Right cardiac atrium (tissue), 5 donors: ENCODE measurements at regions not wholly inside any gene's neighbourhood (a gene's known extent, or its start where the extent isn't known, plus 50 kb on each side); places are given as distances from the start of the nearest gene placed in this dataset.
"Not testable (repeated sequence)": the region's sequence is repeated elsewhere in the genome, so short reads cannot be mapped to it uniquely, and the experiment has no call there.

ENCODE experiments used
- ATAC-seq, 2 donors: fragments of 200-7000 bp; cut with Tn5 transposase; one replicate each; pipeline versions ENCODE4 v1.8.0 to v1.9.1; 2020; ENCODE audit warnings: moderate library complexity in 2 of 2, mild to moderate bottlenecking in 1 of 2
- DNase-seq, 3 donors: peaks; one replicate each; pipeline ENCODE4 v3.0.0-alpha.2; 2020
- H3K27ac ChIP-seq: one replicate; pipeline ENCODE4 v1.5.1; 2013; ENCODE audit warnings: mild to moderate bottlenecking, low read length, control low read depth, moderate library complexity
- H3K27me3 ChIP-seq: one replicate; pipeline ENCODE4 v1.6.1; 2013; ENCODE audit not compliant: control insufficient read depth, insufficient read depth
- H3K4me1 ChIP-seq: one replicate; pipeline ENCODE4 v1.6.1; 2013; ENCODE audit warnings: low read length; ENCODE audit not compliant: control insufficient read depth, insufficient read depth
- H3K4me3 ChIP-seq: one replicate; pipeline ENCODE4 v1.5.1; 2013; ENCODE audit warnings: low read length, control low read depth
- H3K9me3 ChIP-seq: one replicate; pipeline ENCODE4 v1.6.1; 2013; ENCODE audit warnings: low read length; ENCODE audit not compliant: control insufficient read depth
- WGBS: extraction: QIAGEN DNeasy Blood & Tissue Kit; methylation state at CpG from one replicate; pipeline ENCODE4 v1.1.7; 2013; 5-methylcytosine and 5-hydroxymethylcytosine counted together
- intact Hi-C, 4 donors: fragments of 100-400 bp; cut with DNase I; formaldehyde crosslinking; loops; one replicate each; pipeline versions ENCODE4 v1.11.0 to v1.14.0; 2022 to 2023
- donor health status: healthy with polysubstance abuse.
- donor health status: DM: no; HTN: yes; CAD: no.
- donor health status: DM: no; HTN: no; CAD: no.
- donor health status: DM: no; HTN: yes; CAD: no; lungs with severe emphysema.
- donor health status: DM: yes; HTN: yes; CAD: no.

GRCh38 chr20:30868271-30868670, 389.2 kb upstream of the DEFB115 start:
- peak in 1 of 3 donors; percentile 27 for DNase-seq
- 78% methylated on average over 12 of the region's 12 CpGs for WGBS
- H3K4me1 ChIP-seq, H3K4me3 ChIP-seq, intact Hi-C loops, H3K9me3 ChIP-seq, H3K27ac ChIP-seq, H3K27me3 ChIP-seq: not testable (repeated sequence)
- ATAC-seq, result peak in 1 of 2 donors; percentile 71

DNA sequence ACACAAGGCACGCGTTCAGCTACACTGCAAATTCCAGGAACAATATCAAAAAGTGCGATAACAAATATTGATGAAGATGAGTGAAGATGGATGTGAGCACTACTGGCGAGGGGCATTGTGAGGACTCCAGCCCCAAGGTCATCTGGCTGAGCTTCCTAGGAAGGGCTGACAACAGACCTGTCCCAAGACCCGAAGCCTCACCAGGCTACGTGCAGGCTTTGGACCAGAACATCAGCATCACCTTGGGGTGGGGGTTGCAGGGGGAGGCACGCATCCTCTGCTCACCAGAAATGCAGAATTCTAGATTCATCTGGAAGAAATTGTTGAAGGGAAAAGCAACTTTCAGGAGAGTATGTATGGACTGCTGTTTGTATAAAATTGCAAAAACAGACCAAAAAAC, 386.3 kb upstream of the DEFB115 start:
- H3K27ac ChIP-seq, H3K27me3 ChIP-seq, H3K4me3 ChIP-seq, intact Hi-C loops, H3K9me3 ChIP-seq, H3K4me1 ChIP-seq, ATAC-seq: not testable (repeated sequence)
- peak in 1 of 3 donors; percentile 24 for DNase-seq
- 68% methylated on average over 7 of the region's 7 CpGs for WGBS

DNA sequence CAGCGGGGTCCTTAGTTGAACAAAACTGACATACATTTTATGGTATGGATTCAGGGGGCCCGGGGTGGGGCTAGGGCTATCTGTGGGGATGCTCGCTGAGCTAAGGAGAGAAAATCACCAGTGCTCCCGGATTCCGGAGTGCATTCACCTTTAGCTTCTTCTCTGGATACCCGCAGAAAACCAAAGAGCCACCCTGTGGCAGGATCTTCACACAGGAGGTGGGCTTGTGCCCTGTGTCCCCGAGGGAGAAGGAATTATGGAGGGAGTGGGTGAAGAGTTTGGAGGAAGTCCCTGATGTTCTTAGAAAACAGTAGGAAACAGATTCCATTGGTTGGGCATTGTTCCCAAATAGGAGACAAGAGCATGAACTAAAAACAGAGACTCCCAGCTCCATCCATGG, 385.2 kb upstream of the DEFB115 start:
- H3K9me3 ChIP-seq, H3K4me1 ChIP-seq, intact Hi-C loops, ATAC-seq, H3K27ac ChIP-seq, H3K27me3 ChIP-seq, H3K4me3 ChIP-seq: not testable (repeated sequence)
- WGBS, result 64% methylated on average over 7 of the region's 7 CpGs
- DNase-seq, result peak in 1 of 3 donors; percentile 3

DNA sequence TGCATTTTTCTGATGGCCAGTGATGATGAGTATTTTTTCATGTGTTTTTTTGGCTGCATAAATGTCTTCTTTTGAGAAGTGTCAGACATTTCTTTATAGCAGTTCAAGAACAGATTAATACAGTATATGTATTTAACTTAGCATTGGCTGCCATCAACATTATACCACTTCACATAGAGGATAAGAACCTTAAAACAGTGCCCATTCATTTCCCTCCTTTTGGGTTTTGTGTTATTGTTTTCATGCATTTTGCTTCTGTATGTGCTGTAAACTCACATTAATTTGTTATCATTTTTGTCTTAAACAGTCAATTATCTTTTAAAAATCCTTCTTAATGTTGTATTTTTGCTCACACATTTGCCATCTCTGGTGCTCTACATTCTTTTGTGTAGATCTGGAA, 381.6 kb upstream of the DEFB115 start:
- not testable (repeated sequence) for ATAC-seq

DNA sequence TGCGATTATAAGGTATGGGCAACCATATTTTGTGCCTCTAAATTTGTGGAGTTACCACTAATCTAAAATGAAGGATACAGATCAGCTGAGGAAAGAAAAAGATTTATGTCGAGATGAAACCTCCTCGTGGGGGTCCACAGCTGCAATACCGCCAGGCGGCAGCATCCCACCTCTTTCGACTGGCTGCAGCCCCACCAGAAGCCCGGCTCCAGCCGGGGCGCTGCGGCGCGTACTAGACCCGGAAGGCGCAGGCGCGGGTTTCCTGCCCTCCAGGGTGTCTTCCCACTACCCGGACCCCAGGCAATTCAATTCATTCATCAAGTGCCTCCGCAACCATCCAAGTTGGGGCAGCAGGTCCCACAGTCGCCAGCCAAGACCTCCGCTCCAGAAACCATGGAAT, 366.1 kb upstream of the DEFB115 start:
- H3K27me3 ChIP-seq, ATAC-seq: not testable (repeated sequence)

More for the DNA sequence above, 381.6 kb upstream of the DEFB115 start:
- DNase-seq, H3K4me1 ChIP-seq, H3K27me3 ChIP-seq, intact Hi-C loops, H3K9me3 ChIP-seq, H3K4me3 ChIP-seq, H3K27ac ChIP-seq: not testable (repeated sequence)

GRCh38 chr20:30892541-30893345, 364.7 kb upstream of the DEFB115 start:
- ATAC-seq (no peak), DNase-seq (no peak)
- intact Hi-C loops, result no loop called here
- 62% methylated on average over 38 of the region's 38 CpGs for WGBS
- no peaks in the 10 kb centered on the region for H3K4me1 ChIP-seq
- H3K27me3 ChIP-seq, result no peaks in the 10 kb centered on the region
- H3K27ac ChIP-seq, result no peak overlapping the region
- H3K4me3 ChIP-seq, result no peak overlapping the region
- H3K9me3 ChIP-seq, result no peaks in the 10 kb centered on the region

More for the DNA sequence above, 366.1 kb upstream of the DEFB115 start:
- H3K4me1 ChIP-seq, H3K27ac ChIP-seq, intact Hi-C loops, DNase-seq, H3K9me3 ChIP-seq, H3K4me3 ChIP-seq: not testable (repeated sequence)
- WGBS, result 42% methylated on average over 20 of the region's 20 CpGs

GRCh38 chr20:30893346-30894314, 363.8 kb upstream of the DEFB115 start:
- H3K4me3 ChIP-seq, intact Hi-C loops, DNase-seq, H3K4me1 ChIP-seq, H3K9me3 ChIP-seq, H3K27ac ChIP-seq, H3K27me3 ChIP-seq, ATAC-seq: not testable (repeated sequence)
- 56% methylated on average over 48 of the region's 48 CpGs for WGBS

GRCh38 chr20:30894707-30895353, 362.6 kb upstream of the DEFB115 start:
- DNase-seq, result not testable (repeated sequence)

GRCh38 chr20:30895354-30895711, 362.1 kb upstream of the DEFB115 start:
- H3K4me3 ChIP-seq, DNase-seq, H3K9me3 ChIP-seq, H3K27me3 ChIP-seq, H3K4me1 ChIP-seq, intact Hi-C loops, H3K27ac ChIP-seq, ATAC-seq: not testable (repeated sequence)
- 57% methylated on average over 25 of the region's 25 CpGs for WGBS

More at GRCh38 chr20:30894707-30895353, 362.6 kb upstream of the DEFB115 start:
- H3K9me3 ChIP-seq, ATAC-seq, H3K4me3 ChIP-seq, H3K27me3 ChIP-seq, H3K27ac ChIP-seq, H3K4me1 ChIP-seq, intact Hi-C loops: not testable (repeated sequence)
- 53% methylated on average over 35 of the region's 35 CpGs for WGBS

DNA sequence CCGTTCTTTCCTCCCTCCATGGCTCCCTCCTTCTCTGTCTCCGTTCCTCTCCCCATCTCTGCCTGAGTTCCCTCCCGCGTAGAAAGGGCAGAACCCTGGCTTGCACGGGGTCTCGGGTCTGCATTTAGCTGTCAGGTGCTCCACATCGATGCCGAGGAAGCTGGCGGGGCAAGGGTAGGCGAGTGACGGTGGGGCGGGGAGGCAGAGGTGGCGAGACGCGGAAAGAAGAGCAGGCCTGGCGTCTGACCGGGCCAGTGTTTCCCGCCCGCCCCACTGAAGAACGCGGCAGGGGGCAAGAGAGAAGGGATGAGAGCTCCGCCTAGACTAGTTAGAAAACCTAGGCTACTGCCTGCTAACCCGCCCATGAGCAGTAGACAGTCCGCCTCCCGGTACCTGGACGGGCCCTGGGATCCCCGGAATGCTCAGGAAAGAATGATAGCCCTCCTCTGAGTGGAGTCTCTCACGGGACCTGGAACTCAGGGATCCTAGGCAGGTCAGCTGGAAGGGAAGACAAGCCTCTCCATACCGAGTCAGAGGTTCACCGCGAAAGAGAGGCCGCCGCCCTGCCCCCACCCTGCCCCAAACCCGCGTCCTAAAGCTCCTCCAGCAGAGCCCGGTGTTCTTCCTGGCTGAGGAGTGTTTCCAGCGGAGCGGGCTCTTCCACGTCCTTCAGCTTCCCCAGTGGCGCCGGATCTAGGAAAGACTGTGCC, 357.9 kb upstream of the DEFB115 start:
- H3K4me1 ChIP-seq, H3K27me3 ChIP-seq, intact Hi-C loops, ATAC-seq, DNase-seq, H3K9me3 ChIP-seq, H3K27ac ChIP-seq, H3K4me3 ChIP-seq: not testable (repeated sequence)
- 48% methylated on average over 41 of the region's 41 CpGs for WGBS
